Vagina (tissue), 2 donors: ENCODE measurements at regions not wholly inside any gene's neighbourhood (a gene's known extent, or its start where the extent isn't known, plus 50 kb on each side); places are given as distances from the start of the nearest gene placed in this dataset.

Experiments
- POLR2A ChIP-seq, 2 donors: fragments of 450-650 bp; IDR thresholded peaks; one replicate each; pipeline ENCODE4 v1.6.1; 2017; ENCODE audit warnings: antibody characterized with exemption in 2 of 2, mild to moderate bottlenecking in 2 of 2, moderate library complexity in 2 of 2
- TF ChIP-seq, protein P1 (sequence below), 3 experiments: fragments of 450-650 bp in 2 of 3; fragments of 200-600 bp in 1 of 3; sonication (generic) in 1 of 3; IDR thresholded peaks; one replicate each; pipeline ENCODE4 v1.5.1; 2017 to 2019; ENCODE audit warnings: antibody characterized with exemption in 3 of 3, mild to moderate bottlenecking in 2 of 3, moderate library complexity in 2 of 3

- TF ChIP-seq, protein P1, sequence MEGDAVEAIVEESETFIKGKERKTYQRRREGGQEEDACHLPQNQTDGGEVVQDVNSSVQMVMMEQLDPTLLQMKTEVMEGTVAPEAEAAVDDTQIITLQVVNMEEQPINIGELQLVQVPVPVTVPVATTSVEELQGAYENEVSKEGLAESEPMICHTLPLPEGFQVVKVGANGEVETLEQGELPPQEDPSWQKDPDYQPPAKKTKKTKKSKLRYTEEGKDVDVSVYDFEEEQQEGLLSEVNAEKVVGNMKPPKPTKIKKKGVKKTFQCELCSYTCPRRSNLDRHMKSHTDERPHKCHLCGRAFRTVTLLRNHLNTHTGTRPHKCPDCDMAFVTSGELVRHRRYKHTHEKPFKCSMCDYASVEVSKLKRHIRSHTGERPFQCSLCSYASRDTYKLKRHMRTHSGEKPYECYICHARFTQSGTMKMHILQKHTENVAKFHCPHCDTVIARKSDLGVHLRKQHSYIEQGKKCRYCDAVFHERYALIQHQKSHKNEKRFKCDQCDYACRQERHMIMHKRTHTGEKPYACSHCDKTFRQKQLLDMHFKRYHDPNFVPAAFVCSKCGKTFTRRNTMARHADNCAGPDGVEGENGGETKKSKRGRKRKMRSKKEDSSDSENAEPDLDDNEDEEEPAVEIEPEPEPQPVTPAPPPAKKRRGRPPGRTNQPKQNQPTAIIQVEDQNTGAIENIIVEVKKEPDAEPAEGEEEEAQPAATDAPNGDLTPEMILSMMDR (IDR thresholded peaks at IDR 0.05): no peak
- no peak for TF ChIP-seq POLR2A (IDR thresholded peaks at IDR 0.05)
Observed at GRCh38 chr5:71953866-71954265, 153.4 kb upstream of the MAP1B start.
